ENCODE measurements at regions not wholly inside any gene's neighbourhood (a gene's known extent, or its start where the extent isn't known, plus 50 kb on each side); places are given as distances from the start of the nearest gene placed in this dataset.
"Not testable (repeated sequence)": the region's sequence is repeated elsewhere in the genome, so short reads cannot be mapped to it uniquely, and the experiment has no call there.

DNA sequence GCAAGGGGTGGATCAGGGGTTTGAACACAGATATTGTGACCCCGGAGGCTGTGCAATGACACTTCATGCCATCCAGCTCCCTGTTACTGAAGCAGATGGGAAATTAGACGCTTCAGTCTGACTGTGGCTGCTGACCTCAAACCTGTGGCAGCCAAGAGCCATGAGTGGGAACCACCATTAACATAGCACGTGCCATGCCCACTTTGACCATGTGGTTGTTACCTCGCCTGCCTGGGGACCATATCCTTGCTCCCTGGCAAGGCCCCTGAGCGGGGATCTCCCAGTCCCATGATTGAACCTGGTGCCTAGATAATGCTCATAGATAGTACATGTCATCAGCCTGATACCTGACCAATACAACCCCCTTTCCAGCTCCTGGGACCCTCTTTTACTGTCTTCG lies 68.9 kb downstream of the CYP26B1 start:
- no peak for DNase-seq

- DNase-seq = no peak
Observed at GRCh38 chr2:72077702-72078169, 69.9 kb downstream of the CYP26B1 start.

GRCh38 chr2:72073373-72073772 lies 74.3 kb downstream of the CYP26B1 start:
- DNase-seq = not testable (repeated sequence)

DNA sequence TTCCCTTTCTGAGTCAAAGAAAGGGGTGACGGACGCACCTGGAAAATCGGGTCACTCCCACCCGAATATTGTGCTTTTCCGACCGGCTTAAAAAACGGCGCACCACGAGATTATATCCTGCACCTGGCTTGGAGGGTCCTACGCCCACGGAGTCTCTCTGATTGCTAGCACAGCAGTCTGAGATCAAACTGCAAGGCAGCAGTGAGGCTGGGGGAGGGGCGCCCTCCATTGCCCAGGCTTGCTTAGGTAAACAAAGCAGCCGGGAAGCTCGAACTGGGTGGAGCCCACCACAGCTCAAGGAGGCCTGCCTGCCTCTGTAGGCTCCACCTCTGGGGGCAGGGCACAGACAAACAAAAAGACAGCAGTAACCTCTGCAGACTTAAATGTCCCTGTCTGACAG lies 83.5 kb downstream of the CYP26B1 start:
- DNase-seq = not testable (repeated sequence)

DNA sequence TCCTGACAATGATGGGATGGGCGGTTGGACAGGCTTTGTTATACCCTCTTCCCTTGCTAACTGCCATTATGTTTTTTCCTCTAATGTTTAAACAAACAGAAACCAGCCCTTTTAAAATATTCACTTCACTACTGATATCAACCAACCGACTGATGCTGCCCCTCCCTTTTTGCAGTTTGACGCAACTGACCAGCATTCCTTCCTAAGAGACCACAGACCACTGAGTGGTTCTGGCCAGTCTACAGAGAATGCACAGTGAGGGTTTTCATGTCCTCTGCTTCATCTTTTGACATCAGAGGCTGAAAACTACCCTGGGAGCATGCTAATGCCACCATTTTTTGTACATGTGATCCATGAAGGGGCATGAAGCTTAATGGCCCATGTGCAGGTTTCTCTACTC lies 85.3 kb downstream of the CYP26B1 start:
- DNase-seq = no peak

- no peak for DNase-seq
Observed at GRCh38 chr2:72057308-72057707, 90.4 kb downstream of the CYP26B1 start.

DNA sequence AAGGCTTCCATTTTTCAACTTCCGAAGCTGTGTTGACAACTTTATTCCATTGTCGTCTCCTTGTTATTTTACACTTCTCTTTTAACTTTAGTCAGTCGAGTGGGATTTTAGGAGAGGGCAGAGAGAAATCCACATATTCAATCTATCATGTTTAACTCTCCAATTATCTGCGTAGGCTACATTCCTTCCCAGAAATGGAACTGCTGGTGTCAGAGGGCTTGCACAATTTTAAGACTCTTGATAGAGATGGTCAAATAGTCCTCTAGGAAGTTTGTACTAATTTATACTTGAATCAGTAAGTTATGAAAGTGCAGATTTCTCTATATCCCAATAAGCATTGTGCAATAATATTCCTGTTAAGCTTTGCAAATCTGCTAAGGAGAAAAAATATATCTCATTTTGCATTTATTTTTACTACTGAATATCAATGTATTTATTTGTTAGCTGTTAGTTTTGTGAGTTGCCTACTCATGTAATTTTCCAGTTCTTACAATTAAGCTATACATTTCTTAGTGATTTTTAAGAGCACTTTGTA lies 95.6 kb downstream of the CYP26B1 start:
- no peak for DNase-seq

- no peak for DNase-seq
Observed at GRCh38 chr2:72051204-72051603, 96.5 kb downstream of the CYP26B1 start.

DNA sequence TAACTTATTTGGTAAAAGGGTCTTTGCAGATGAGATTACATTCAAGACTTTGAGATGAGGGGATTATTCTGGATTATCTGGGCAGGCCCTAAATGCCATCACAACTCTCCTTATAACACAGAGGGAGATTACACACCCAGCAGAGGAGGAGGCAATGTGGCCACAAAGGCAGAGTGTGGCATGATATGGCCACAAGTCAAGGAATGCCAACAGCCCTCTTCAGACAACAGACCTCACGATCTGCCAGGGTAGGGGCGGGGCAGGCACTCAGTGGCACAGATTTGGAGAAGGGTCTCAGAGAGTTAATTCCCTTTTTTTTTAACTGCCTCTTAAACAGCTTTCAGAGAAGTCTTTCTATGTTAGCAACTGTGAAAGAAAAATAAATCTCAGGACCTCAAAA lies 96.9 kb downstream of the CYP26B1 start:
- no peak for DNase-seq

- no peak for DNase-seq
Observed at GRCh38 chr2:72048881-72049477, 98.7 kb downstream of the CYP26B1 start.

- no peak for DNase-seq
Observed at GRCh38 chr2:72043985-72044384, 103.7 kb downstream of the CYP26B1 start.

- no peak for DNase-seq
Observed at GRCh38 chr2:72041638-72042111, 106.0 kb downstream of the CYP26B1 start.

DNA sequence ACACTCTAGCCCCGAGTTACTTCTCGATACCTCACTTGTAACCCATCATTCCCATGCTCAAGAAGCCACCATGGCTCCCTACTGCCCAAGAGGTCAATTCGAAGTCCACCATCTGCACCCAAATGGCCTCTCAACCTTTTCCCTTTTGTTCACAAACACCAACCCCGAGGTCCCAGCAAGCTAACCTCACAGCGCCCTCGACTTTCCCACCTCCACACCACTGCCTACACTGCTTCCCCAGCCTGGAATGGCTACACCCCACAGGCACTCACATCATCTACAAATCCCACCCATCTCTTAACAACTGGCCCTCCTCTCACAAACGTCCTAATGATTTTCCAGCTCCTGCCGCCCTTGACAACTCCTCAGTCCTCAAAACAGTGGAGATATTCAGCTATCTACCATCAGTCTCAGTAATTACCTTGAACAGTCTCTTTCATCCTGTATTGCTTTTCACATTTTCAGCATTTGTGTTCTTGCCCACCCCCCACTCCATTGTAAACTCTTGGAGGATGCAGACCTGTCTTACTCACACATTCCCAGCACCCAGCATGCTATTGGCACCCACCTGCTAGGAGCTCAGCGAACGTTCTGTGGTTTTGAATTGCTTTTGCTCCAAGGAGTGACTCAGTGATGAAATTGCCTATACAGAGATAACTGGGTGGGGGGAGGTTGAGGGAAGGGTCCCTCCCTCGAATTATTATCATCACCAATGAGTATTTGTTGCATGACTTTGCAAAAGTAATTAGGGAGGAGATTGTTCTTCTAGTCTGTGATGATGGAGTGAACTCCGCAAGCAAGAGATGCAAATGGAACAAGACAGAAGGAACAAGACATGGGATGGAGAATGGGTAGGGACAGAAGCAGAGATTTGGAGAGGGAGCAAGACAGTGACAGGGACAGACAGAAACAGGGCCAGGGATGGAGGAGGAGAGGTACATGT lies 106.8 kb downstream of the CYP26B1 start:
- DNase-seq = no peak

GRCh38 chr2:72038524-72038923 lies 109.1 kb downstream of the CYP26B1 start:
- DNase-seq = no peak

DNA sequence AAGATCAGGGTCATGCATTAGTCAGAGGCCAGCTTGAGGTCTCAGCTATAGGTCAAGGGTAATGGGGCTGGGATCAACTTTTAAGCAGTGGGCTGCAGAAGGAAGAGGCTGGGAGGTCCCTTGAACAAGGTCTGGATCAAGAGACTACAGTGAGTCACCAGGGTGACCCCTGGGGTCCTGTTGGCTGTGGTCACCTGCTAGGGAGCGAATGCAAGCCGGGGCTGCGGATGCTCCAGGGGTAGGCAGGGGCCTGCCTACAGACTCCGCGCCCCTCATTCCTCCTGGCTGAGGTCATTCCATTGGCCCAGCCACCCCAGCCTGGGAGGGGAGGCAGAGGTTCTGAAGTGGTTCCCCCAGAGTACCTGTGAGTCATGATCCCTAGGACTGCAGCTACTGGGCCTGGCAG lies 110.4 kb downstream of the CYP26B1 start:
- DNase-seq = no peak

DNA sequence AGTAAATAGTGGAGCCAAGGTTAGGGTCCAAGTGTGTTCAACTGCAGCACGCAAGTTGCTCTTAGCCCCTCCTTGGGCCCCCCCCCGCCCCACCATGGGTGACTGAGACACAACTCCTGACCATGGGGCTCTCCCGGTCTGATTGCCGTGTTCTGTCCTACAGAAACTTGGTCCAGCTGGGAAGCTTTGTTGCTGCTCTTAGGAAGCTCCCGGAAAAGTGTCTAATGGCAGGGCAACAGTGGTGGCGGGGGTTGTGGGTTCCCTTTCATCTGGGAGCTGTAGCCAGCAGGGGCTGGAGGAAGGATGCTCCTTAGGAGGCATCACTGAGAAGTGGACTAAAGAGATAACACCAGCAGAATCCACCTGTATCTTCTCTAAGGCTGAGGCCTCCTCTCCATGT lies 111.1 kb downstream of the CYP26B1 start:
- no peak for DNase-seq

DNA sequence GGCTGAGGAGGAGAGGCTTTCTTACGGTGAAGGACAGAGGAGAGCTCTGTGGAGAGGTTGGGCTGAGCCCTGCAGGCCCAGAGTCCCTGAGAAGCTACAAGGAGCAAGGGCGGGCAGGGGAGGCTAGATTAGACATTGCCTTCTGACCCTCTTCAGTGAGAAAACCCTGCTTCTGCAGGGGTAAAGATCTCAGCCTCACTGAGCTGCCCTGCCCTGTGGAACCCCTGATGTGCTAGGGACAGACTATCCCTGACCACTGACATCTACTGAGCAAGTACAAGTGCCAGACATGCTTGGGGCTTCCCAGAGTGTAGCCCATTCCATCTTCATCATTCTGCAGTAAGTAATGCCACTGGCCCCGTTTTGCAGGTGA lies 111.5 kb downstream of the CYP26B1 start:
- DNase-seq = no peak

- no peak for DNase-seq
Observed at GRCh38 chr2:72035518-72036172, 112.0 kb downstream of the CYP26B1 start.

DNA sequence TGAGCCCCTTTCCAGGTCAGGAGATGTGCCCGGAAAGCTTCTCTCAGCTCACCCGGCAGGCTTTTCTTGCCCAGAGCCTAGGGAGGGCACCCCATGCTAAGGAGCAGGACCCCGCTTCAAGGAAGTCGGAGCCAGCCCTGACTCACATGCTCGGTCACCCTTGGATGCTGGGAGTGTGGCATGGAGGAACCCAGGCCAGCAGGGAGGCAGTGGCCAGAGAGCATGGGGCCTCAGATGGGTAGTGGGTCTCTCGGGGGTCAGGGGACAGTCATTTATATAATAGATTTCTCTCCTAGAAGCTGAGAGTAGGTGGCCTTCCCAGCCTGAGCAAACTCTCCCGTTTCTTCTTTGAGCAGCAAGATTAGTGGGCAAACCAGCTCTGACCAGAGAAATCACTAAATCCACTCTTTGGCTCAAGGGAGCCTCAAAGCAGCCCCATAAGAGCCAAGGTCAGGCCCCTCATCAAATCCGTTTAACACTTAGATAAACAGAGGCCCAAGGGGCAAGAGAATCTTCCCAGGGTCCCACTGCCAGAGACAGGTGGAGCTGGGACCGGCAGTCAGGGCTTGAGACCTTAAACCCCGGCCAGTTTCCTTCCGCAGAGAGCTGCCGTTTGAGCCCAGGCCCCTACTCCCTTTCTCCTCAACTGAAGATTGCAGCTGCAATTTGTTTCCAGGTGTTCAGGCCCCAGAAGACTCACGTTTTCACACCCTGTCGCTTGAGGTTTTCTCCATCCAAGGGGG lies 113.1 kb downstream of the CYP26B1 start:
- no peak for DNase-seq

DNA sequence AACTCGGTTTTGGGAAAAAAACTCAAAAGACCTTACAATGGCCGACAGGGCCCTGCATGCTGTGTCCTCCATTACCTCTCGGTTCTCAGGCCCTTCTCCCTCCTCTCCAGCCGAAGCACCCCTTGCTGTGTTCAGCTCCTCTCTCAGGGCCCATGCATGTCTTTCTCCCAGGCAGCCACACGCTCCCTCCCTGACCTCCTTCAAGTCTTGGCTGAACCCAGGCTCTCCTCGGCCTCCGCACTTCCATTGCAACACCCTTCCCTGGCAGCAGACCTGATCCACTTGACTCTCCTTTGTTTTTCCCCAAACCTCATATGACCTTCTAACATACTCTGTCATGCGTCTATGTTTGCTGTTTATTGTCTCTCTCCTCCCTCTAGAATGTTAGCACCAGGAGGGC lies 114.0 kb downstream of the CYP26B1 start:
- no peak for DNase-seq

- DNase-seq = no peak
Observed at GRCh38 chr2:72032481-72033041, 115.1 kb downstream of the CYP26B1 start.
